ENCODE measurements at regions not wholly inside any gene's neighbourhood (a gene's known extent, or its start where the extent isn't known, plus 50 kb on each side); places are given as distances from the start of the nearest gene placed in this dataset.

- Histone ChIP-seq H3K36me3 (no peaks in the 10 kb centered on the region), H3K4me1 (peaks cover 12 to 20% of the 10 kb centered on the region in 2 donors), H3K9me3 (no peaks in the 10 kb centered on the region), H3K4me3 (peak overlapping the region in 1 of 2 donors; percentile 10), H3K27ac (peak overlapping the region; percentile 87 to 88), H3K27me3 (no peaks in the 10 kb centered on the region)
- intact Hi-C loops (cut with DNase I; ENCODE audit: low total_unique reads) = no loop called here
- peak; percentile 73 to 74 for DNase-seq
- TF ChIP-seq CTCF (IDR thresholded peaks at IDR 0.05) = peak in 1 of 4 experiments; percentile 15
- TF ChIP-seq POLR2A (IDR thresholded peaks at IDR 0.05) = no peak
Observed at GRCh38 chr2:42906557-42907411, 114.4 kb upstream of the HAAO start.

- no peak for DNase-seq
- Histone ChIP-seq H3K27ac (peak overlapping the region; percentile 87 to 88), H3K36me3 (no peaks in the 10 kb centered on the region), H3K27me3 (no peaks in the 10 kb centered on the region), H3K9me3 (no peaks in the 10 kb centered on the region), H3K4me3 (no peak overlapping the region), H3K4me1 (peaks cover 12 to 20% of the 10 kb centered on the region in 2 donors)
- TF ChIP-seq POLR2A (IDR thresholded peaks at IDR 0.05) (no peak), CTCF (IDR thresholded peaks at IDR 0.05) (no peak)
- intact Hi-C loops (cut with DNase I; ENCODE audit: low total_unique reads) = no loop called here
Observed at GRCh38 chr2:42906111-42906556, 113.8 kb upstream of the HAAO start.

- intact Hi-C loops (cut with DNase I; ENCODE audit: low total_unique reads) = no loop called here
- peak; percentile 27 to 64 (median 36) for TF ChIP-seq CTCF (IDR thresholded peaks at IDR 0.05)
- no peak for TF ChIP-seq POLR2A (IDR thresholded peaks at IDR 0.05)
- peak in 1 of 2 donors; percentile 66 for DNase-seq
- H3K27me3 ChIP-seq = no peaks in the 10 kb centered on the region
- no peaks in the 10 kb centered on the region for H3K36me3 ChIP-seq
- peaks cover 12 to 20% of the 10 kb centered on the region in 2 donors for H3K4me1 ChIP-seq
- no peaks in the 10 kb centered on the region for H3K9me3 ChIP-seq
- peak overlapping the region; percentile 87 to 88 for H3K27ac ChIP-seq
- no peak overlapping the region for H3K4me3 ChIP-seq
Observed at GRCh38 chr2:42905341-42906110, 113.1 kb upstream of the HAAO start.

GRCh38 chr2:42904576-42904876, 112.1 kb upstream of the HAAO start:
- Histone ChIP-seq H3K27me3 (no peaks in the 10 kb centered on the region), H3K4me3 (no peak overlapping the region), H3K27ac (peak overlapping the region; percentile 87 to 88), H3K9me3 (no peaks in the 10 kb centered on the region), H3K4me1 (peaks cover 12 to 20% of the 10 kb centered on the region in 2 donors), H3K36me3 (no peaks in the 10 kb centered on the region)
- TF ChIP-seq POLR2A (IDR thresholded peaks at IDR 0.05) (no peak), CTCF (IDR thresholded peaks at IDR 0.05) (no peak)
- intact Hi-C loops (cut with DNase I; ENCODE audit: low total_unique reads) = no loop called here
- no peak for DNase-seq
